HepG2 (cell line): ENCODE measurements at regions not wholly inside any gene's neighbourhood (a gene's known extent, or its start where the extent isn't known, plus 50 kb on each side); places are given as distances from the start of the nearest gene placed in this dataset.

Experiments used
- ATAC-seq: fragments of 200-7000 bp; cut with Tn5 transposase; 3 replicates; pipeline ENCODE4 v1.9.1; 2020; ENCODE audit warnings: mild to moderate bottlenecking, moderate library complexity
- BruUV-seq: library from RNA; stranded (reverse); fragments of 400-500 nt; replicated peaks from 2 replicates; lab custom pipeline; 2021; lab: Mats Ljungman, UMichigan
- CTCF ChIA-PET: fragments of 300-600 bp; formaldehyde crosslinking; extraction: SDS; loops from one replicate; lab custom pipeline; 2021; ENCODE audit warnings: low total read pairs, inconsistent platforms, low intra/inter-chr PET ratio; lab: Yijun Ruan, JAX
- POLR2A ChIA-PET: fragments of 350-600 bp; sonication (Branson Sonifier 250); formaldehyde crosslinking; loops from one replicate; lab custom pipeline; 2020; ENCODE audit warnings: antibody characterized with exemption, inconsistent platforms; lab: Yijun Ruan, JAX
- DNase-seq: peaks from one replicate; pipeline ENCODE4 v3.0.0-alpha.2; 2015; ENCODE audit warnings: low spot score
- FAIRE-seq: peaks from 3 replicates; lab custom pipeline; 2011; peaks lifted over from hg19 to GRCh38; lab: Jason Lieb, UNC
- H2AFZ ChIP-seq: one replicate; pipeline ENCODE4 v1.6.1; 2011; ENCODE audit warnings: low read length, inconsistent platforms
- H3K27ac ChIP-seq: fragments of 300-600 bp; 3 replicates; pipeline ENCODE4 v1.8.0; 2011; ENCODE audit warnings: mixed run types, mild to moderate bottlenecking, mixed read lengths, low read length, inconsistent platforms; ENCODE audit not compliant: insufficient read depth; ENCODE audit errors: extremely low read length
- H3K27me3 ChIP-seq, 2 experiments: fragments of 200-600 bp in 1 of 2; 2 replicates in 1 of 2; 3 replicates in 1 of 2; pipeline versions ENCODE4 v1.6.0 to v1.8.0; 2011; ENCODE audit warnings: low read length in 2 of 2, mild to moderate bottlenecking in 2 of 2, moderate library complexity in 2 of 2, inconsistent platforms in 1 of 2; ENCODE audit not compliant: insufficient read depth in 2 of 2, control insufficient read depth in 1 of 2
- H3K36me3 ChIP-seq, 2 experiments: fragments of 200-600 bp in 1 of 2; replicated peaks in 1 of 2; 2 replicates in 1 of 2; 3 replicates in 1 of 2; pipeline versions ENCODE4 v1.5.1 to v1.8.0; 2011; ENCODE audit warnings: low read length in 2 of 2, inconsistent platforms in 1 of 2; ENCODE audit not compliant: insufficient read depth in 2 of 2, control insufficient read depth in 1 of 2
- H3K4me1 ChIP-seq: 2 replicates; pipeline ENCODE4 v1.5.1; 2012; ENCODE audit warnings: low read length, inconsistent platforms; ENCODE audit not compliant: insufficient read depth
- H3K4me2 ChIP-seq: 2 replicates; pipeline ENCODE4 v1.6.0; 2011; ENCODE audit warnings: low read depth, low read length, inconsistent platforms
- H3K4me3 ChIP-seq, 3 experiments: fragments of 200-600 bp in 1 of 3; sonication (generic), shearing (Covaris generic) in 1 of 3; replicated peaks in 1 of 3; 2 replicates each; pipeline ENCODE4 v1.5.1; 2011 to 2016; ENCODE audit warnings: low read length in 3 of 3, inconsistent platforms in 2 of 3, low read depth in 2 of 3, mild to moderate bottlenecking in 2 of 3, control low read depth in 1 of 3, mixed read lengths in 1 of 3; ENCODE audit not compliant: insufficient read depth in 1 of 3
- H3K79me2 ChIP-seq: one replicate; pipeline ENCODE4 v1.6.1; 2011; ENCODE audit warnings: low read length, inconsistent platforms; ENCODE audit not compliant: insufficient read depth
- H3K9ac ChIP-seq: 2 replicates; pipeline ENCODE4 v1.6.0; 2011; ENCODE audit warnings: mild to moderate bottlenecking, low read depth, low read length, inconsistent platforms; ENCODE audit not compliant: insufficient read depth
- H3K9me3 ChIP-seq: 2 replicates; pipeline ENCODE4 v1.5.1; 2012; ENCODE audit warnings: mild to moderate bottlenecking, low read length
- H4K20me1 ChIP-seq: 2 replicates; pipeline ENCODE4 v1.6.0; 2011; ENCODE audit warnings: inconsistent platforms, mild to moderate bottlenecking, low read length, moderate library complexity; ENCODE audit not compliant: insufficient read depth
- CENPX ChIP-seq: sonication (generic); formaldehyde crosslinking; IDR thresholded peaks from 2 replicates; pipeline ENCODE4 v1.9.0; 2021; ENCODE audit warnings: mild to moderate bottlenecking, missing genetic modification reagents, moderate library complexity
- NPAS2 ChIP-seq: sonication (generic); formaldehyde crosslinking; IDR thresholded peaks from 2 replicates; pipeline ENCODE4 v1.8.0; 2022; ENCODE audit warnings: mild to moderate bottlenecking, missing genetic modification reagents, borderline replicate concordance
- NR3C1 ChIP-seq: sonication (generic); formaldehyde crosslinking; IDR thresholded peaks from 2 replicates; pipeline ENCODE4 v1.4.0; 2020; ENCODE audit warnings: missing genetic modification reagents
- TFDP2 ChIP-seq: sonication (generic); formaldehyde crosslinking; IDR thresholded peaks from 2 replicates; pipeline ENCODE4 v1.4.0; 2020; ENCODE audit warnings: missing genetic modification reagents
- ZMYM2 ChIP-seq: sonication (generic); formaldehyde crosslinking; IDR thresholded peaks from 2 replicates; pipeline ENCODE4 v1.8.0; 2022; ENCODE audit warnings: mild to moderate bottlenecking, missing genetic modification reagents
- ZSCAN5A ChIP-seq: sonication (generic); formaldehyde crosslinking; IDR thresholded peaks from 2 replicates; pipeline ENCODE4 v1.8.0; 2022; ENCODE audit warnings: mild to moderate bottlenecking, missing genetic modification reagents, borderline replicate concordance
- WGBS: methylation state at CpG from one replicate; pipeline ENCODE4 v1.1.6; 2017; ENCODE audit warnings: low lambda C conversion rate; 5-methylcytosine and 5-hydroxymethylcytosine counted together
- in situ Hi-C: cut with HindIII; loops from 2 replicates; pipeline ENCODE4 v1.10.0; 2017; ENCODE audit warnings: low pct_unique_long_range_greater_than_20kb; ENCODE audit not compliant: extremely low pct_ligation_motif_present
- intact Hi-C: fragments of 100-400 bp; cut with micrococcal nuclease; formaldehyde crosslinking; loops from one replicate; pipeline ENCODE4 v1.10.0; 2022; ENCODE audit not compliant: unreplicated experiment
- TF ChIP-seq, protein P1 (sequence below): sonication (generic); formaldehyde crosslinking; conservative IDR thresholded peaks from 2 replicates; pipeline ENCODE4 v1.8.0; 2022; ENCODE audit warnings: low read depth, missing genetic modification reagents

DNA sequence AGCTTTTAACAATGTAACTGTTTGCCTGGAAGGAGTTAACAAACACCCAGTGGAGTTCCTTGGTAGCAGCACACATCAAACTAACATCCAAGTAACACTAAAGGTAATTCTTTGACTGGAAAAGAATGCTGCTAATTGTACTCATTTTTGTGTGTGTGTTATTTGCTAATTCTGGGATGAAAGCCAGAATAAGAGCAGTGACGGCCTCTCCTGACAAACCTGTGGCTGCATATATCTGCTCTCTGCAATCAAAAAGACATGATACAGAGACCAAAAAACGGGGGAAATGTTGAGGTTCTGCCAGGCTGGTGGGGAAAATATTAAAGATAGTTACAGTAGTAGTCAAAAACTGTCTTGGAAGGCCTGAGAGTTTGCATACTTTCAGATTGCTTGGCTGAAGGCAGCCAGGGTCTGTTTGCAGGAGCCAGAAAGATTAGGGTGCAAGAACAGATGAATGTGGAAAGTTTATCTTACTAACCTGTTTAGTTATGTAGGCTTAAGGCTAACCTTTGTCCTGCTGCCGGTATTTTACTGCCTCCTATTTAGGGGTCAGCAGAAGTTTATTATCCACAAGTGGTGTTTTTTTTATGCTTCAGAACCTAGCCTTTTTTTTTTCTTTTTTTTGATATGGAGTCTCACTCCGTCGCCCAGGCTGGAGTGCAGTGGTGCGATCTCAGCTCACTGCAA is 325.6 kb upstream of the RBMY1B start:
- in situ Hi-C loops = loop anchor here (25.0 kb wide), 1 partner anchor 102 kb away; no protein-coding TSS in a partner anchor
- WGBS = 0% methylated on average over 6 of the region's 6 CpGs
- no peak for TF ChIP-seq NR3C1
- TF ChIP-seq, all 625 proteins: peak for 0
- Histone ChIP-seq H3K9ac (no peak overlapping the region), H4K20me1 (no peaks in the 10 kb centered on the region), H3K9me3 (peaks cover 26% of the 10 kb centered on the region), H3K4me3 (no peak overlapping the region), H2AFZ (no peak overlapping the region), H3K4me1 (no peaks in the 10 kb centered on the region), H3K36me3 (no peaks in the 10 kb centered on the region), H3K27me3 (no peaks in the 10 kb centered on the region), H3K79me2 (no peaks in the 10 kb centered on the region), H3K27ac (no peak overlapping the region), H3K4me2 (no peak overlapping the region)
- intact Hi-C loops = no loop called here
- ATAC-seq (no peak), FAIRE-seq (no peak), DNase-seq (no peak)
- POLR2A ChIA-PET = no interaction called here
- no TSS peak for BruUV-seq
- CTCF ChIA-PET = no interaction called here

GRCh38 chrY:21192694-21193093 is 318.4 kb upstream of the RBMY1B start:
- intact Hi-C loops = no loop called here
- ChIA-PET CTCF (no interaction called here), POLR2A (no interaction called here)
- Histone ChIP-seq H3K36me3 (no peaks in the 10 kb centered on the region), H3K9ac (no peak overlapping the region), H3K4me2 (no peak overlapping the region), H3K9me3 (peaks cover 42% of the 10 kb centered on the region; the same call in 1 of the 2 replicates), H3K27me3 (no peaks in the 10 kb centered on the region), H3K4me1 (no peaks in the 10 kb centered on the region), H3K79me2 (no peaks in the 10 kb centered on the region), H3K27ac (no peak overlapping the region), H2AFZ (no peak overlapping the region), H4K20me1 (no peaks in the 10 kb centered on the region), H3K4me3 (no peak overlapping the region)
- WGBS = 49% methylated on average over 3 of the region's 3 CpGs
- DNase-seq (no peak), FAIRE-seq (no peak), ATAC-seq (no peak)
- in situ Hi-C loops = loop anchor here (25.0 kb wide), 1 partner anchor 95 kb away; no protein-coding TSS in a partner anchor
- no TSS peak for BruUV-seq
- TF ChIP-seq, protein P1, sequence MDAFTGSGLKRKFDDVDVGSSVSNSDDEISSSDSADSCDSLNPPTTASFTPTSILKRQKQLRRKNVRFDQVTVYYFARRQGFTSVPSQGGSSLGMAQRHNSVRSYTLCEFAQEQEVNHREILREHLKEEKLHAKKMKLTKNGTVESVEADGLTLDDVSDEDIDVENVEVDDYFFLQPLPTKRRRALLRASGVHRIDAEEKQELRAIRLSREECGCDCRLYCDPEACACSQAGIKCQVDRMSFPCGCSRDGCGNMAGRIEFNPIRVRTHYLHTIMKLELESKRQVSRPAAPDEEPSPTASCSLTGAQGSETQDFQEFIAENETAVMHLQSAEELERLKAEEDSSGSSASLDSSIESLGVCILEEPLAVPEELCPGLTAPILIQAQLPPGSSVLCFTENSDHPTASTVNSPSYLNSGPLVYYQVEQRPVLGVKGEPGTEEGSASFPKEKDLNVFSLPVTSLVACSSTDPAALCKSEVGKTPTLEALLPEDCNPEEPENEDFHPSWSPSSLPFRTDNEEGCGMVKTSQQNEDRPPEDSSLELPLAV (CRISPR knock-in tag) = no peak
- TF ChIP-seq NPAS2 (CRISPR knock-in tag) (no peak), ZSCAN5A (CRISPR knock-in tag) (no peak), CENPX (CRISPR knock-in tag) (no peak), ZMYM2 (CRISPR knock-in tag) (no peak), TFDP2 (CRISPR knock-in tag) (no peak)
